GM18873 (cell line): ENCODE measurements at regions not wholly inside any gene's neighbourhood (a gene's known extent, or its start where the extent isn't known, plus 50 kb on each side); places are given as distances from the start of the nearest gene placed in this dataset.
"Not testable (repeated sequence)": the region's sequence is repeated elsewhere in the genome, so short reads cannot be mapped to it uniquely, and the experiment has no call there.

ENCODE experiments used
- ATAC-seq: cut with Tn5 transposase; IDR thresholded peaks from one replicate; pipeline ENCODE4 v1.9.1; 2021; ENCODE audit warnings: mild to moderate bottlenecking, moderate library complexity, moderate number of reproducible peaks; ENCODE audit not compliant: unreplicated experiment, low FRiP score

- ATAC-seq: no peak
Observed at GRCh38 chr3:118127992-118128391, 906.7 kb downstream of the IGSF11 start.

DNA sequence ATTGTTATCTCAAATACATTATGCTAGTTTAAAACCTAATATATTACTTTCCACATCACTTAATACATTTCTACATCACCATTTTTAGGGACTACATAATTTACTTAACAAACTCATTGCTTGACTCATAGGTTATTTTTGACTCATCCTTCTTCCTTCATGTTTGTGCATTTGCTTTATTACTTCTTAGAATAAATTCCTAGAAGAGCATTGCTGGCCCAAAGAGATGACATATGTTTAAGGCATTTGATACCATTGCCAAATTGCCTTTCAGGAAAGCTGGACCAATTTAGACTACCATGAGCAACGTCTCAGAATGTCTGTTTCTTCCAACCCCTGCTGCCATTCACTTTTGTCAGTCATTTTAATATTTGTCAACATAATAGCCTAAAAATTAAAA is 905.8 kb downstream of the IGSF11 start:
- no peak for ATAC-seq

- ATAC-seq: no peak
Observed at GRCh38 chr3:118137778-118138177, 896.9 kb downstream of the IGSF11 start.

DNA sequence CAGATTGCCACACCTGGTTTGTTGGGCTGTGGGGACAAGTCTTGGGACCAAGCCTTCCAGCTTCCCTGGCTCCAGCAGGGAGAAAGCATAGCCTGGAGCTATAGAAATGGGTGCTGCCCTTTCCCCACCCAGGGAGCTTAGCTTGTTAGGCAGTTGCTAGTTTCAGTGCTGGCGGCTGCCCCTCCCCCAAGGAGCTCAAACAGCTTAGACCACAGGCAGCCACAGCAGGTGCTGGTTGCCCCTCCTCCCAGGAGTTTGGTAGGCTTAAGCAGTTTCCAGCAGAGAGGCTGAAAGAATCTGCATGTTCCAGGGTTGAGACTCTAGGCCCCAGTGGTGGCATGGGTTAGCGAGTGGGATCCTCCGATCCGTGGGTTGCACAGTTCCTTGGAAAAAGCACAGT is 889.7 kb downstream of the IGSF11 start:
- ATAC-seq: no peak

DNA sequence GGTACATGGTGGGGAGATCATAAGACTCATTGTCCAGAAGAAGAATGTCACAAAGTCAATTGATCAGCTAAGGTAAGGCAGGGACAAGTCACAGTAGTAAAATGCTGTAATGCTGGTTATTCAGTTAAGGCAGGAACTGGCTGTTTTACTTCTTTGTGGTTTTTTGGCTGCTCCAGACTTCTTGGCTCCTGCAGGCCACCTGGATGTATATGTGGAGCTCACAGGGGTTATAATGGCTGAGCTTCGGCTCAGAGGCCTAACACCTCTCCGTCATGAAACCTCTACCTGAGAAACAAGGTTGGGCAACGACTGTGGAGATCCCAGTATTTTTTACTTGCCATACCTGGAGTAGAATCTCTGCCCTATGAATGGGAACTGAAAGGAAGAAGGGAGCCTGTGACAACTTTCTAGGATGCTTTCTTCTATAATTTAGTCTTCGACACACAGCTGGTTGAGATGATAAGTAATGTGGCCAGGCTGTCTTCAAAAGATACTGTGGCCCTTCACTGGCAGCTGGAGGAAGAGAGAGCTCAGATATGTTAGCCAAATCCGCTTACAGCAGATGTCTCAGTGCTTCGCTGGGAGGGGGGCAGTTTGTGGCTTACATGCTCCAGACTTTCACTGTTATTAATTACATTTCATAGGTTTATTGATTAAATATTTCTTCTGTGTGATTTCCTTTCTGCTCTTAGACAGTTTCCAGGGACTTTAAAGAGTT is 887.8 kb downstream of the IGSF11 start:
- ATAC-seq: no peak

- ATAC-seq: no peak
Observed at GRCh38 chr3:118151164-118151563, 883.5 kb downstream of the IGSF11 start.

DNA sequence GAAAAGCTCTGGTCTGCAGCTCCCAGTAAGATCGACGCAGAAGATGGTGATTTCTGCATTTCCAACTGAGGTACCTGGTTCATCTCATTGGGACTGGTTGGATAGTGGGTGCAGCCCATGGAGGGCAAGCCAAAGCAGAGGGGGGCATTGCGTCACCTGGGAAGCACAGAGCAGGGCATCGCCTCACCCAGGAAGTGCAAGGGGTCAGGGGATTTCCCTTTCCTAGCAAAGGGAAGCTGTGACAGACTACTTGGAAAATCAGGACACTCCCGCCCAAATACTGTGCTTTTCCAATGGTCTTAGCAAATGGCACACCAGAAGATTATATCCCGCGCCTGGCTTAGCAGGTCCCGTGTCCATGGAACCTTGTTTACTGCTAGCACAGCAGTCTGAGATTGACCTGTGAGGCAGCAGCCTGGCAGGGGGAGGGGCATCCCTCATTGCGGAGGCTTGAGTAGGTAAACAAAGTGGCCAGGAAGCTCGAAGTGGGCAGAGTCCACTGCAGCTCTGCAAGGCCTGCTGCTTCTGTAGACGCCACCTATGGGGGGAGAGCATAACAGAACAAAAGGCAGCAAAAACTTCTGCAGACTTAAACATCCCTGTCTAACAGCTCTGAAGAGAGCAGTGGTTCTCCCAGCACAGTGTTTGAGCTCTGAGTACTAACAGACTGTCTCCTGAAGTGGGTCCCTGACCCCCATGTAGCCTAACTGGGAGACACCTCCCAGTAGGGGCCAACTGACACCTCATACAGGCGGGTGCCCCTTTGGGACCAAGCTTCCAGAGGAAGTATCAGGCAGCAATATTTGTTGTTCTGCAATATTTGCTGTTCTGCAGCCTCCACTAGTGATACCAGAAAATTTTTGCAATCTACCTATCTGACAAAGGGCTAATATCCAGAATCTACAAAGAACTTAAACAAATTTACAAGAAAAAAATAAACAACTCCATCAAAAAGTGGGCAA is 871.7 kb downstream of the IGSF11 start:
- ATAC-seq: not testable (repeated sequence)

GRCh38 chr3:118165413-118165812 is 869.2 kb downstream of the IGSF11 start:
- no peak for ATAC-seq

DNA sequence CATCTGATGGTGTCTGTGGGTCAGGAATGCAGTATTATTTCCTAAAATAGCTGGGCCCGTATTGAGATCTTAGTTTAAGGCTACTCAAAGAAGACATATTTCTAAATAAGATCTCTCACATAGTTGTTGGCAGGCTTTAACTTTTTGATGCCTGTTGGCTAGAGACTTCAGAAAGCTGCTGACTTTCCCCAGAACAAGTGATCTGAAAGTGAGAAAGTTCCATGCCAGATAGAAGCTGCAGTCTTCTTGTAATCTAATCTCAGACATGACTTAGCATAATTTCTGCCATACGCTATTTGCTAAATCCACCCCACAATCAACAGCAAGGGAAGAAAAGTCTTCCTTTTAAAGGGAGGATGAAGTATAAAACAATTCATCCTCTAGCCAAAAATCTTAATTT is 867.1 kb downstream of the IGSF11 start:
- no peak for ATAC-seq

- ATAC-seq: no peak
Observed at GRCh38 chr3:118168175-118168574, 866.5 kb downstream of the IGSF11 start.

- no peak for ATAC-seq
Observed at GRCh38 chr3:118171236-118171852, 863.3 kb downstream of the IGSF11 start.

DNA sequence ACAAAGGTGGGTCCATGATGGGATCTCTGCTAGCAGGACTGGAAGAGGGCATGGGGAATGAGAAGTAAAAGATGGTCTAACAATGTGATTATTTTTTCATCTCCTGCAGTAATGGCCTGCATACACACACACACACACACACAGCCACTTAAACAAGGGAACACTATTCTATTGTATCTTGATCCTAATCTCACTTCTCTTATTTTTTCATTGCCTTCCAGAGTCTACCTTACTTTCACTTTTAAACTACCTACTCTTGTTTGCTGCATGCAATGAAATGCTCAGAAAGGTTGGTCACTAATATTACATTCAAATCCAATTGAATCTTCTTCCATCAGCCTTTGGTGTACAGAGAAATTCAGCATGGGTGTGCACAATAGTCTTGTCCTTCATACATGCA is 853.8 kb downstream of the IGSF11 start:
- ATAC-seq: no peak

DNA sequence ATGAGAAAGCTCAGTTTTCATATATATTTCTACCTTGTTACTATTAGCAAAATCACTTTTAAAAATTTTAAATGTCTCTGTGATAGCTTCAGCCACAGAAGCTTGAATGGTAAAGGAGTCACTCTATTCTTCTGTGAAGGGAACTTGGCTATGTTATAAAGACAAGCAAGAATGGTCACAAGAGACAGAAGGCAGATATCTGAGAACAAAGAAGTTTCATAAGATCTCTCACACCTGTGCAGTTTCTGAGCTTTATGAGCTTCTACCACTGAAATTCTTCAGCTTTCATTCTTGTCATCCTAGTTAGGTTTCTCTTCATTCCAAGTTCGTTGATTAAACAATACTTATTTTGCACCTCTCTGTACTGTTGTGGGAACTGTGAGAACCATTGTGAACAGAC is 853.4 kb downstream of the IGSF11 start:
- ATAC-seq: no peak

- ATAC-seq: no peak
Observed at GRCh38 chr3:118186051-118186450, 848.6 kb downstream of the IGSF11 start.

DNA sequence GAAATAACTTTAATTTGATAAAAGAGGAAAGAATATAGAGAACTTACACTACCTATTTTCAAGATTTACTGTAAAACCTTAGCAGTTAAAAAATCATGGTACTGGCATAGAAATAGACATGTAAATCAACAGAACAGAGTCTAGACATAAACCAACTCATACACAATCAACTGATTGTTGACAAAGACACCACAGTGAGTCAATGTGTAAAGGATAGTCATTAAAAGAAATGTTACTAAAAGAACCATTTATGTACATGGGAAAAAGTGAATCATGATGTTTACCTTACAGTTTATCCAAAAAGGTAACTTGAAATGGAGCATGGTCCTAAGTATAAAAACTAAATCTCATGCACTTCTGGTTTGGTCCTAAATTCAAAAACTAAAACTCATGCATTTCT is 847.4 kb downstream of the IGSF11 start:
- ATAC-seq: no peak

DNA sequence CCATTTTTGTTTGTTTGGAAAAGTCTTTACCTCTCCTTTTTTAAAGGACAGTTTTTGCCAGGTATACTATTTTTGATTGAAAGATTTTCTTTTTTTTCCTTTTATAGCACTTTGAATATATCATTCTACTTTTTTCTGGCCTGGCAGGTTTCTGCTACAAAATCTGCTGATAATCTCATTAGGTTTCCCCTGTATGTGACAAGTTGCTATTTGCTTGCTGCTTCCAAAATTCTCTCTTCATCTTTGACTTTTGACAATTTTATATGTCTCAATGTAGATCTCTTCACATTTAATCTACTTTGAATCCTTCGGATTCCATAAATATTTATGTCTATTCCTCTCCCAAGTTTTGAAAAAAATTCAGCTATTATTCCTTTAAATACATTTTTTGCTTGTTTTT is 838.5 kb downstream of the IGSF11 start:
- ATAC-seq: no peak

DNA sequence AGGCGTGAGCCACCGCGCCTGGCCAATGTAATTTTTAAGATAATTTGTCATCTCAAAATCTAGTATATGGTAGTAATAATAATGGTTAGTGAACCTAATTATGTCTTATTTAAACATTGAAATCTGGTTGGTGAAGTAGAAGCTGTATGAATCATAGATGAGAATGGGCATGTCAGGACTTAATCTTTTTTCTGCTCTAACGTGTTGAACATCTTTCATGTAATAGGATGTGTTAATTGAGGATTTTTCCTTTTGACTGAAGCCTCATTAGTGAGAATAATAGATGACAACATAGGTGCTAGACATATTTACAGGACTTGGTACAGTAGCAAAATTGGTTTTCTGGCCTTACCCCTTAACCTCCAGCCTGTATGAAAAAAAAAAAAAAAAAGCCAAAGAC is 835.6 kb downstream of the IGSF11 start:
- no peak for ATAC-seq

DNA sequence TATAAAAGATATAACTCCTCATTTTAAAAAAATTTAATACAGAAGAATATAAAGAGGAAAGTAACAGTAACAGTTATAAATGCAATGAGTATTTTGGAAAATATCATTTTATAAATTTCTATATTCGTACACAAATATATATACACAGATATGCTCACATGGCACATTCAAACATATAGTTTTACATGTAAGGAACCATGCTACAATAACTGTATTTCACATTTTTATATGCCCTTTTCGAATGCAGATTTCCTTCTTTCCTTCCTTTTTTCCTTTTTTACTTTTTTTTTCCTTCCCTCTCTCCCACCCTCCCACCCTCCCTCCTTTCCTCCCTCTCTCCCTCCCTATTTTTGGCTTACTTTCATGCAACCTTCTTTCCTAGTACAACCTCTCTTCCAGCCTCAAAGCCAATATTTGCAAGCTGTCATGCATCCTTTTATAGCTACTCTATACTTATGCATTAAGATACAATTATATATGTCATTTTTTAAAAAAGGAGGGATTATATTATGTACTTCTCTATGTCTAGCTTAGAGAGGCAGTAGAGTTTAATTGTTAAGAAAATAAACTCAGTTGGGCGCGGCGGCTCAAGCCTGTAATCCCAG is 830.5 kb downstream of the IGSF11 start:
- no peak for ATAC-seq

- no peak for ATAC-seq
Observed at GRCh38 chr3:118207271-118207670, 827.4 kb downstream of the IGSF11 start.

DNA sequence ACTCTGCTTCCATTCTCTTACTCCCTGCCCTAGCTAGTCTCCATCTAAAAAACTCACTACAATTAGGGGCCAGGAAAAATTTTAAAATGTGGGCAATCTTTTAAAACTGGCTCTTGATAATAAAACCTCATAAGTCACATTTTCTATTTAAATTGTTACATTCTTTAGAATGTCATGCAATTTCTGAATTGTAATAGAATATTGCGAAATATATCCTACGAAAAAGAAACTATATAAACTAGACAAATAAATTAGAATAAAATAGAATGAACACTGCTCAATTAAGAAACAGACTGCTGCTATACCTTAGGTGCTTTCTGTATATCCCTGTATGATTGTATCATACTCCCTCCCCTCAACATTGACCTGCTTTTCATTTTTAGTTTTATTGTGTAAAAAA is 826.0 kb downstream of the IGSF11 start:
- no peak for ATAC-seq

DNA sequence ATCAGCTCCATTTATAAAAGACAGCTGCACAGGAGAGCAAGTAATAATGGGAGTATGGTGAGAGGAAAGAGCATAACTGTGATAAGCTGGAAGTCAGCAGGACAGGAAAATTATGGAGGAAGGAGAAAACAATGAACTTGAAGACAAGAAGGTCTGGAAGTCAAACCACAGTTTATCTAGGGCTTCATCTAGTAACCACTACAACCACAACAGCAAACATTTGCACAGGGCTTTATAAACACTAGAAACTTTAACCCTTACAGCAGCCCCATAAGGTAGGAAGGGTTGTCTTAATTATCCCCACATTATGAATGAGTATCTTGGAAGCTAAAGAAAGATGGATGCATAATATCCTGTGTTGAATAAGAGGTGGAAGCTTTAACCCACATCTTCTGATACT is 820.8 kb downstream of the IGSF11 start:
- ATAC-seq: no peak
